ENCODE measurements at regions not wholly inside any gene's neighbourhood (a gene's known extent, or its start where the extent isn't known, plus 50 kb on each side); places are given as distances from the start of the nearest gene placed in this dataset.

- FAIRE-seq (no peak), DNase-seq (ENCODE audit: low read depth in 1 of 2, low spot score in 2 of 2) (no peak)
These were observed 140.2 kb downstream of the GMNC start for GRCh38 chr3:190722181-190722905.

More at GRCh38 chr3:190722181-190722905, 140.2 kb downstream of the GMNC start:
- Histone ChIP-seq H2BK12ac (ENCODE audit: low read depth, low read length) (no peak overlapping the region), H4K20me1 (replicated peaks in 1 of 2; ENCODE audit: control insufficient read depth in 1 of 2, insufficient read depth in 2 of 2, low read length in 2 of 2) (no peaks in the 10 kb centered on the region), H3K79me1 (ENCODE audit: low read depth, low read length) (no peaks in the 10 kb centered on the region), H3K9me3 (ENCODE audit: insufficient read depth in 2 of 2, low read depth in 1 of 2, low read length in 1 of 2) (no peaks in the 10 kb centered on the region), H3K18ac (ENCODE audit: extremely low read depth, low read length) (no peak overlapping the region), H3K79me2 (ENCODE audit: control insufficient read depth in 1 of 2, insufficient read depth in 2 of 2, low read length in 2 of 2) (no peaks in the 10 kb centered on the region), H2BK15ac (ENCODE audit: low read length) (no peak overlapping the region), H2BK120ac (replicated peaks; ENCODE audit: low read depth, low read length) (no peak overlapping the region), H2AFZ (ENCODE audit: low read length) (no peak overlapping the region), H4K8ac (ENCODE audit: extremely low read depth, insufficient read depth, low read length) (no peak overlapping the region), H3K9ac (replicated peaks in 1 of 4; ENCODE audit: extremely low read depth in 1 of 4, low read depth in 3 of 4, low read length in 3 of 4) (no peak overlapping the region), H3K56ac (replicated peaks; ENCODE audit: insufficient read length, low read depth, low read length) (no peak overlapping the region), H3K23me2 (ENCODE audit: low read depth, low read length) (no peaks in the 10 kb centered on the region), H3K4ac (replicated peaks; ENCODE audit: insufficient read length, low read depth, low read length) (no peak overlapping the region), H2BK20ac (ENCODE audit: low read length) (no peak overlapping the region), H2BK5ac (ENCODE audit: low read depth, low read length) (no peak overlapping the region), H4K91ac (replicated peaks; ENCODE audit: insufficient read length, low read length) (no peak overlapping the region), H3K27ac (ENCODE audit: low read depth, low read length) (no peak overlapping the region), H3K27me3 (replicated peaks in 1 of 4; ENCODE audit: control insufficient read depth in 3 of 4, extremely low read depth in 1 of 4, insufficient read depth in 3 of 4, low read length in 3 of 4) (no peaks in the 10 kb centered on the region), H4K5ac (ENCODE audit: insufficient read length, low read depth, low read length) (no peak overlapping the region), H3K4me1 (replicated peaks in 1 of 4; ENCODE audit: control insufficient read depth in 3 of 4, insufficient read depth in 4 of 4, low read length in 3 of 4) (no peaks in the 10 kb centered on the region), H2AK5ac (ENCODE audit: low read depth, low read length) (no peak overlapping the region), H3K4me3 (ENCODE audit: extremely low read depth in 1 of 4, insufficient read depth in 2 of 4, low read depth in 3 of 4, low read length in 4 of 4) (no peak overlapping the region), H3K23ac (ENCODE audit: insufficient read length) (no peak overlapping the region), H3K36me3 (ENCODE audit: control insufficient read depth in 2 of 4, insufficient read depth in 4 of 4, low read length in 3 of 4) (no peaks in the 10 kb centered on the region), H3K4me2 (ENCODE audit: insufficient read depth in 1 of 2, low read depth in 2 of 2, low read length in 2 of 2) (no peak overlapping the region), H3K14ac (ENCODE audit: insufficient read length) (no peak overlapping the region)
- CTCF ChIA-PET (ENCODE audit: partially characterized antibody): no interaction called here
- POLR2A ChIA-PET (ENCODE audit: partially characterized antibody): no interaction called here
- TF ChIP-seq KDM4A (IDR thresholded peaks at IDR 0.05; ENCODE audit: low read depth, low read length, severe bottlenecking) (no peak), TBP (IDR thresholded peaks at IDR 0.05; ENCODE audit: low read depth, low read length) (no peak), EZH2 (IDR thresholded peaks at IDR 0.05; ENCODE audit: low read depth, low read length, severe bottlenecking) (no peak), CEBPB (IDR thresholded peaks at IDR 0.05; ENCODE audit: low read depth, low read length) (no peak), SUZ12 (IDR thresholded peaks at IDR 0.05; ENCODE audit: low read length) (no peak), CHD2 (IDR thresholded peaks at IDR 0.05; ENCODE audit: low read length) (no peak), MAFK (IDR thresholded peaks at IDR 0.05; ENCODE audit: low read depth, low read length) (no peak), ASH2L (IDR thresholded peaks at IDR 0.05; ENCODE audit: low read length) (no peak)
- 87% methylated on average over 4 of the region's 4 CpGs; no CpG with 5 or more reads in 1 of the 2 experiments for WGBS, 2 experiments (ENCODE audit: extremely low coverage in 1 of 2, insufficient coverage in 1 of 2, insufficient read length in 1 of 2, insufficient replicate concordance in 2 of 2, low coverage in 1 of 2, low lambda C conversion rate in 2 of 2, missing lambda C conversion rate in 1 of 2)

Measured in H1 (cell line).